Panc1 (cell line): ENCODE measurements at regions not wholly inside any gene's neighbourhood (a gene's known extent, or its start where the extent isn't known, plus 50 kb on each side); places are given as distances from the start of the nearest gene placed in this dataset.

Experiments used
- ATAC-seq: fragments of 200-7000 bp; cut with Tn5 transposase; 2 replicates; pipeline ENCODE4 v1.9.1; 2020; ENCODE audit warnings: mild to moderate bottlenecking, moderate library complexity
- BruUV-seq: library from RNA; stranded (reverse); fragments of 400-500 nt; replicated peaks from 2 replicates; lab custom pipeline; 2021; lab: Mats Ljungman, UMichigan
- CTCF ChIA-PET: fragments of 300-600 bp; sonication (Branson Sonifier 250); formaldehyde crosslinking; loops from one replicate; lab custom pipeline; 2022; ENCODE audit warnings: antibody characterized with exemption; lab: Charles Lee
- POLR2A ChIA-PET: fragments of 300-600 bp; sonication (Branson Sonifier 250); formaldehyde crosslinking; loops from one replicate; lab custom pipeline; 2022; ENCODE audit warnings: antibody characterized with exemption; lab: Charles Lee
- DNase-seq: peaks from one replicate; pipeline ENCODE4 v3.0.0-alpha.2; 2010; ENCODE audit warnings: low read depth, low spot score
- H3K27ac ChIP-seq: 2 replicates; pipeline ENCODE4 v1.5.1; 2011; ENCODE audit warnings: mild to moderate bottlenecking, low read length, inconsistent platforms
- H3K27me3 ChIP-seq: fragments of 200-500 bp; sonication (Bioruptor generic); 2 replicates; pipeline ENCODE4 v1.6.0; 2014; ENCODE audit warnings: low read length, inconsistent platforms; ENCODE audit not compliant: control insufficient read depth, insufficient read depth
- H3K36me3 ChIP-seq: fragments of 200-500 bp; sonication (Bioruptor generic); 2 replicates; pipeline ENCODE4 v1.5.1; 2014; ENCODE audit warnings: inconsistent platforms, mild to moderate bottlenecking, low read length, moderate library complexity; ENCODE audit not compliant: control insufficient read depth, insufficient read depth
- H3K4me1 ChIP-seq: 2 replicates; pipeline ENCODE4 v1.5.1; 2011; ENCODE audit warnings: inconsistent platforms, mild to moderate bottlenecking, low read length, moderate library complexity; ENCODE audit not compliant: control insufficient read depth, insufficient read depth
- H3K4me3 ChIP-seq, 2 experiments: 2 replicates each; pipeline ENCODE4 v1.5.1; 2011 to 2012; ENCODE audit warnings: low read depth in 2 of 2, low read length in 2 of 2, mild to moderate bottlenecking in 2 of 2, inconsistent platforms in 1 of 2, moderate library complexity in 1 of 2
- H3K9me3 ChIP-seq: fragments of 200-500 bp; sonication (Bioruptor generic); 2 replicates; pipeline ENCODE4 v1.5.1; 2014; ENCODE audit warnings: low read depth, mild to moderate bottlenecking, inconsistent platforms, low read length, moderate library complexity; ENCODE audit not compliant: control insufficient read depth, insufficient read depth
- POLR2AphosphoS5 ChIP-seq: IDR thresholded peaks from 2 replicates; pipeline ENCODE4 v1.6.1; 2012; ENCODE audit warnings: mild to moderate bottlenecking, low read depth, low read length, moderate library complexity
- SIN3A ChIP-seq: IDR thresholded peaks from 2 replicates; pipeline ENCODE4 v1.6.1; 2012; ENCODE audit warnings: low read depth, mild to moderate bottlenecking, low read length, moderate library complexity, borderline replicate concordance; ENCODE audit not compliant: insufficient read depth
- TCF7L2 ChIP-seq: IDR thresholded peaks from 2 replicates; pipeline ENCODE4 v1.6.1; 2011; ENCODE audit warnings: mild to moderate bottlenecking, low read depth, low read length, inconsistent platforms
- in situ Hi-C: cut with HindIII; loops from 2 replicates; pipeline ENCODE4 v1.10.0; 2016; ENCODE audit warnings: low sequenced_read_pairs, low pct_unique_long_range_greater_than_20kb
- intact Hi-C: fragments of 100-400 bp; cut with micrococcal nuclease; formaldehyde crosslinking; loops from one replicate; pipeline ENCODE4 v1.10.0; 2022; ENCODE audit not compliant: unreplicated experiment
- TF ChIP-seq, protein P1 (sequence below): fragments of 450-650 bp; IDR thresholded peaks from 2 replicates; pipeline ENCODE4 v1.5.1; 2017; ENCODE audit warnings: mild to moderate bottlenecking
- TF ChIP-seq, protein P2 (sequence below), 2 experiments: IDR thresholded peaks; 2 replicates each; pipeline ENCODE4 v1.6.1; 2011 to 2012; ENCODE audit warnings: low read depth in 2 of 2, control low read depth in 1 of 2, low read length in 1 of 2, mild to moderate bottlenecking in 1 of 2, moderate library complexity in 1 of 2; ENCODE audit not compliant: insufficient read depth in 1 of 2

DNA sequence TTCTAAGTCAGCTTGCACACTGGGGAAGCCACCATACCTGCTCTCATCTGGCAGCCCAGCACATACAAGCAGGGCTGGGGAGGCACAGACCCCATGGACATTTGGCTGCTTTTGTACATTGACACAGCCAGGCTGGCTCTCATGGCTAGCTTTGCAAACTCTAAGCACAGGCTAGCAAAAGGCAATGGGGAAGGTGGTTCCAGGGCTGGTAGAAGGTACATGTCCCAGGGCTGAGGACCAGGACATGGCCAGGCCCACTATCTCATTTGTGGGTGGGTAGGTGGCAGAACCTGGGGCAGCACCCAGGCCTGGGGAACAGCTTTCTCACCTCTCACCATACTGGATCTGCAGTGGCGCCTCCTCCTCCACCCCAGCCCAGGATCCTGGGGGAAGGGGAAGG lies 90.9 kb downstream of the HS1BP3 start:
- Histone ChIP-seq H3K9me3 (no peaks in the 10 kb centered on the region), H3K36me3 (no peaks in the 10 kb centered on the region), H3K27ac (no peak overlapping the region), H3K4me1 (no peaks in the 10 kb centered on the region), H3K27me3 (no peaks in the 10 kb centered on the region), H3K4me3 (no peak overlapping the region)
- no TSS peak for BruUV-seq
- DNase-seq = no peak
- TF ChIP-seq TCF7L2 (no peak), POLR2AphosphoS5 (no peak), SIN3A (no peak)
- TF ChIP-seq, protein P1, sequence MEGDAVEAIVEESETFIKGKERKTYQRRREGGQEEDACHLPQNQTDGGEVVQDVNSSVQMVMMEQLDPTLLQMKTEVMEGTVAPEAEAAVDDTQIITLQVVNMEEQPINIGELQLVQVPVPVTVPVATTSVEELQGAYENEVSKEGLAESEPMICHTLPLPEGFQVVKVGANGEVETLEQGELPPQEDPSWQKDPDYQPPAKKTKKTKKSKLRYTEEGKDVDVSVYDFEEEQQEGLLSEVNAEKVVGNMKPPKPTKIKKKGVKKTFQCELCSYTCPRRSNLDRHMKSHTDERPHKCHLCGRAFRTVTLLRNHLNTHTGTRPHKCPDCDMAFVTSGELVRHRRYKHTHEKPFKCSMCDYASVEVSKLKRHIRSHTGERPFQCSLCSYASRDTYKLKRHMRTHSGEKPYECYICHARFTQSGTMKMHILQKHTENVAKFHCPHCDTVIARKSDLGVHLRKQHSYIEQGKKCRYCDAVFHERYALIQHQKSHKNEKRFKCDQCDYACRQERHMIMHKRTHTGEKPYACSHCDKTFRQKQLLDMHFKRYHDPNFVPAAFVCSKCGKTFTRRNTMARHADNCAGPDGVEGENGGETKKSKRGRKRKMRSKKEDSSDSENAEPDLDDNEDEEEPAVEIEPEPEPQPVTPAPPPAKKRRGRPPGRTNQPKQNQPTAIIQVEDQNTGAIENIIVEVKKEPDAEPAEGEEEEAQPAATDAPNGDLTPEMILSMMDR = no peak
- TF ChIP-seq, protein P2, sequence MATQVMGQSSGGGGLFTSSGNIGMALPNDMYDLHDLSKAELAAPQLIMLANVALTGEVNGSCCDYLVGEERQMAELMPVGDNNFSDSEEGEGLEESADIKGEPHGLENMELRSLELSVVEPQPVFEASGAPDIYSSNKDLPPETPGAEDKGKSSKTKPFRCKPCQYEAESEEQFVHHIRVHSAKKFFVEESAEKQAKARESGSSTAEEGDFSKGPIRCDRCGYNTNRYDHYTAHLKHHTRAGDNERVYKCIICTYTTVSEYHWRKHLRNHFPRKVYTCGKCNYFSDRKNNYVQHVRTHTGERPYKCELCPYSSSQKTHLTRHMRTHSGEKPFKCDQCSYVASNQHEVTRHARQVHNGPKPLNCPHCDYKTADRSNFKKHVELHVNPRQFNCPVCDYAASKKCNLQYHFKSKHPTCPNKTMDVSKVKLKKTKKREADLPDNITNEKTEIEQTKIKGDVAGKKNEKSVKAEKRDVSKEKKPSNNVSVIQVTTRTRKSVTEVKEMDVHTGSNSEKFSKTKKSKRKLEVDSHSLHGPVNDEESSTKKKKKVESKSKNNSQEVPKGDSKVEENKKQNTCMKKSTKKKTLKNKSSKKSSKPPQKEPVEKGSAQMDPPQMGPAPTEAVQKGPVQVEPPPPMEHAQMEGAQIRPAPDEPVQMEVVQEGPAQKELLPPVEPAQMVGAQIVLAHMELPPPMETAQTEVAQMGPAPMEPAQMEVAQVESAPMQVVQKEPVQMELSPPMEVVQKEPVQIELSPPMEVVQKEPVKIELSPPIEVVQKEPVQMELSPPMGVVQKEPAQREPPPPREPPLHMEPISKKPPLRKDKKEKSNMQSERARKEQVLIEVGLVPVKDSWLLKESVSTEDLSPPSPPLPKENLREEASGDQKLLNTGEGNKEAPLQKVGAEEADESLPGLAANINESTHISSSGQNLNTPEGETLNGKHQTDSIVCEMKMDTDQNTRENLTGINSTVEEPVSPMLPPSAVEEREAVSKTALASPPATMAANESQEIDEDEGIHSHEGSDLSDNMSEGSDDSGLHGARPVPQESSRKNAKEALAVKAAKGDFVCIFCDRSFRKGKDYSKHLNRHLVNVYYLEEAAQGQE (IDR thresholded peaks at IDR 0.05; ENCODE audit: insufficient read depth in 1 of 2, low read depth in 2 of 2, low read length in 1 of 2) = no peak
- intact Hi-C loops (no loop called here), in situ Hi-C loops (no loop called here)
- ATAC-seq = no peak
- ChIA-PET POLR2A (no interaction called here), CTCF (no interaction called here)

DNA sequence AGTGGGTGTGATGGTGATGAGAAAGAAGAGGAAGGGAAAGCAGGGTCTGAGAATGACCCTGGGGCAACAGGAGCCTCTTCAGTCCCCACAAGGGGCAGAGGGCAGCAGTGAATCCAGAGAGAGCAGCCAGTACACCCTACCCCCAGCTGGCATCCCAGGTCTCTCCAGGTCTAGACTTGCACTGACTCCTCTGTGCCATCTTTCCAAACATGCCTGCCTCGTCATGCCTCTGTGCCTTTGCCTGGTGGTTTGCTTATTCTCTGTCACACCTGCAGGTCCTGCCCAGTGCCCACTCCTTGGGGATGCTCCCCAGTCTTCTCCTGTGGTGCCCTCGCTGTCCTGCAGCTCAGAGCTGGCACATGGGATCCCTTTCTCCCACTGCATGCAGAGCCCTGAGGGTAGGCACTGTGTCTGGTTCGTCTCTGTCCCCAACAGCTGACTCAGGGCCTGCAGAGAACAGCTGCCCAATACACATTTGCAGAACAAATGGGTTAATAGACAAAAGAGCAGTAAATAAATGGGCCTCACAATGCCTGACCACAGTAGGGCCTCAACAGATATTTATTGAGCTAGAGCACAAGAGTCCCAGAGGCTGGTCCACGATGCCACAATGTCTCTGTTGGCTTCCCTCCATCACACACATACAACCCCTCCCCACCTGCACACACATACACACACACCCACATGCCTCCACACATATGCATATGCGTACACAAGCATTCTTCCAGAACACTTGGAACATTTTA lies 89.8 kb downstream of the HS1BP3 start:
- Histone ChIP-seq H3K27me3 (no peaks in the 10 kb centered on the region), H3K9me3 (no peaks in the 10 kb centered on the region), H3K4me3 (no peak overlapping the region), H3K36me3 (no peaks in the 10 kb centered on the region), H3K27ac (no peak overlapping the region), H3K4me1 (no peaks in the 10 kb centered on the region)
- BruUV-seq = no TSS peak
- TF ChIP-seq TCF7L2 (no peak), SIN3A (no peak), POLR2AphosphoS5 (no peak)
- TF ChIP-seq, protein P1 = no peak
- TF ChIP-seq, protein P2 (IDR thresholded peaks at IDR 0.05; ENCODE audit: insufficient read depth in 1 of 2, low read depth in 2 of 2, low read length in 1 of 2) = no peak
- DNase-seq (no peak), ATAC-seq (no peak)
- in situ Hi-C loops (no loop called here), intact Hi-C loops (no loop called here)
- CTCF ChIA-PET = no interaction called here
- POLR2A ChIA-PET = no interaction called here
